Immature natural killer cell (primary cell): ENCODE measurements at regions not wholly inside any gene's neighbourhood (a gene's known extent, or its start where the extent isn't known, plus 50 kb on each side); places are given as distances from the start of the nearest gene placed in this dataset.

Experiments used
- DNase-seq, 3 donors: peaks; one replicate each; pipeline ENCODE4 v3.0.0; 2022; ENCODE audit warnings: mixed read lengths in 1 of 3
- H3K27ac Mint-ChIP-seq, 6 donors: one replicate each; pipeline ENCODE4 v1.8.0; 2020; ENCODE audit warnings: mixed read lengths in 6 of 6, mild to moderate bottlenecking in 5 of 6, inconsistent platforms in 4 of 6, moderate library complexity in 3 of 6
- H3K27me3 Mint-ChIP-seq, 3 donors: one replicate each; pipeline ENCODE4 v1.8.0; 2020 to 2021; ENCODE audit warnings: low read depth in 3 of 3, mild to moderate bottlenecking in 3 of 3, mixed read lengths in 3 of 3, moderate library complexity in 3 of 3, inconsistent platforms in 1 of 3
- H3K36me3 Mint-ChIP-seq, 3 donors: one replicate each; pipeline ENCODE4 v1.8.0; 2020; ENCODE audit warnings: mixed read lengths in 3 of 3, inconsistent platforms in 2 of 3, mild to moderate bottlenecking in 2 of 3
- H3K4me1 Mint-ChIP-seq, 2 donors: one replicate each; pipeline ENCODE4 v1.8.0; 2020; ENCODE audit warnings: inconsistent platforms in 2 of 2, mild to moderate bottlenecking in 2 of 2, mixed read lengths in 2 of 2, moderate library complexity in 1 of 2
- H3K4me3 Mint-ChIP-seq, 5 donors: one replicate each; pipeline ENCODE4 v1.8.0; 2020; ENCODE audit warnings: mild to moderate bottlenecking in 5 of 5, mixed read lengths in 5 of 5, inconsistent platforms in 3 of 5, moderate library complexity in 3 of 5
- H3K9me3 Mint-ChIP-seq, 6 donors: one replicate each; pipeline ENCODE4 v1.8.0; 2020; ENCODE audit warnings: mild to moderate bottlenecking in 6 of 6, mixed read lengths in 6 of 6, inconsistent platforms in 4 of 6, moderate library complexity in 3 of 6

DNA sequence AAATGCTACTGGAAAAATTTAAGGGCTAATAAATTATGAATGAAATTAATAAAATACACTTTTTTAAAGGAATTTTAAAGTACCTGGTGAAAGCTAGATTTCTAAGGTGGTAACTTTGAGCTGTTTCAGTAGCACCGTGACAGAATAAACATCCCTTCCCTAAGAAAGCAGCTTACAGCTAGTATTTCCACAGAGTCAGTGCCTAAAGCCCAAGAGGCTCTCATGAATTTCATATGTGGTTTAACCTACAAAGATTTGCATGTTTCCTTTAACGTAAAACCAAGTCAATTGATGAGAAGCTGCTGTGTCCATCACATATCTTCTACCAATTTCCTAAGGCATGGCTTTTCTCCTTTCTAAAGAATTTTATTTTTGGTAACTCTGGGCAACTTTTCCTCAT lies 56.8 kb downstream of the IFNG start:
- DNase-seq: no peak
- Mint-ChIP-seq H3K4me3 (no peak overlapping the region), H3K4me1 (no peaks in the 10 kb centered on the region), H3K27me3 (peaks cover 0 to 3% (median 0%) of the 10 kb centered on the region in 3 donors), H3K9me3 (no peaks in the 10 kb centered on the region), H3K36me3 (no peaks in the 10 kb centered on the region), H3K27ac (no peak overlapping the region)

DNA sequence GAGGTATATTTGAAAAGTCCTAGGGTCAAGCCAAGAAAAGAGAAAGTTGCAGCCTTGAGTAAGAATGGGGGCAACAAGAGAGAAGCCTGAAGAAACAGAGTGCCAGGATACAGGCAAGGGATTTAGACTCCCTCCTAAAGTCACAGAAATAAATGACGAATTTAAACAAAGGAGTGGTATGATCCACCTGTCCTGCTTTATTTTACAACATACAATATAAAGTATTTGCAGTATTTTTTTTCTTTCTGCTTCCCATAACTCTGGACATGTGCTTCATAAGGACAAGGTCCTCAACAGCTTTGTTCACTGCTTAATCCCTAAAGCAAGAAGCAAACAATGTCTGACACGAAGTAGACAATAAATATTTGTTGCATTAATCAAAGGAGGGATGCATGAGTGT lies 57.4 kb downstream of the IFNG start:
- H3K9me3 Mint-ChIP-seq: no peaks in the 10 kb centered on the region
- no peak for DNase-seq
- H3K4me3 Mint-ChIP-seq: no peak overlapping the region
- H3K36me3 Mint-ChIP-seq: no peaks in the 10 kb centered on the region
- H3K4me1 Mint-ChIP-seq: no peaks in the 10 kb centered on the region
- peaks cover 0 to 3% (median 0%) of the 10 kb centered on the region in 3 donors for H3K27me3 Mint-ChIP-seq
- H3K27ac Mint-ChIP-seq: no peak overlapping the region

DNA sequence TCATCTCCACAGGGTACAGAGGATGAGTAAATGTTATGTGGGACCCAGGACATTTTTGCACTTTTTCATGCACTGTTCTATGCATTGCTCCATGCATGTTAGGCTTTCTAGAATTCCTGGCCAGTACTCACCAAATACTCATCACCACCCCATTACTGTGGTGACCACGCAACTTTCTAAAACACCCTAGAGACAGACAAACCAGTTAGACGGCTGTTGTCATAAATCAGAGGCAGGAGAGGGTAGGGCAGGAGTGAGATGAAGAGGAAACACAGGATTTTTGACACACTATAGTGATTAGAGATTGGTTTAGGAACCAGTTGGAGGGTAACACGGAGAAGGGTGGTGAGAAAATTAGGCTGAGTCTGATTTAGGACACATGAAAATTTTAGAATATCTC lies 59.3 kb downstream of the IFNG start:
- Mint-ChIP-seq H3K9me3 (no peaks in the 10 kb centered on the region), H3K4me3 (no peak overlapping the region), H3K4me1 (peaks cover 3 to 4% of the 10 kb centered on the region in 2 donors), H3K27ac (no peak overlapping the region), H3K36me3 (peaks cover 0 to 4% (median 0%) of the 10 kb centered on the region in 3 donors), H3K27me3 (peaks cover 0 to 3% (median 0%) of the 10 kb centered on the region in 3 donors)
- DNase-seq: no peak

DNA sequence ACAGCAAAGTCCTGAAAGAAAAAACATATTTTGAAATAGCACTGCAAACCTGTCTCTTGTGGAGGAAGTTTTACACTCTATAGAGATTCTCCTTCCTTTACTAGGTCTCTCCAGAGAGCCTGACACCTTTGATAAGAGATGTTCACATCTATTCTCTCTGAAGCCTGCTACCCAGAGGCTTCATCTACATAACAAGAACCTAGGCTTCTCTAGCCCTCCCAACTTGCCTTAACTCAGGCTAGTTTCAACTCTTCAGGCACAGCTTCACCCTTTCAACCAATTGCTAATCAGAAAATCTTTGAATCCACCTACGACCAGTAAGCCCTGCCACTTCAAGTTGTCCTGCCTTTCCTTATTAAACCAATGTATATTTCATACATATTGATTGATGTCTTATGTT lies 60.6 kb downstream of the IFNG start:
- no peaks in the 10 kb centered on the region for H3K9me3 Mint-ChIP-seq
- no peak overlapping the region for H3K27ac Mint-ChIP-seq
- H3K36me3 Mint-ChIP-seq: peaks cover 0 to 4% (median 0%) of the 10 kb centered on the region in 3 donors
- H3K4me3 Mint-ChIP-seq: no peak overlapping the region
- H3K27me3 Mint-ChIP-seq: peaks cover 0 to 3% (median 0%) of the 10 kb centered on the region in 3 donors
- H3K4me1 Mint-ChIP-seq: peaks cover 16 to 17% of the 10 kb centered on the region in 2 donors
- no peak for DNase-seq

DNA sequence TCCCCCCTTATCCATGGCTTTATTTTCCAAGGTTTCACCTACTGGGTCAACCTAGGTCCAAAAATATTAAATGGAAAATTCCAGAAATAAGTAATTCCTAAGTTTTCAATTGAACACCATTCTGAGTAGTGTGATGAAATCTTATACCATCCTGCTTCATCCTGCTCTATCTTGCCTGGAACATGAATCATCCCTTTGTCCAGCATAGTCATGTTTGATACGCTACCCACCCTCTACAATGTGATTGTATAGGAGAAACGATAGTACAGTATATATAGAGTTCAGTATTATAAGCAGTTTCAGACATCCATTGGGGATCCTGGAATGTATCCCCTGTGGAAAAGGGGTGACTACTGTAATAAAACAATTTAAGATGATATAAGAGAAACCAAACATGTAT lies 62.2 kb downstream of the IFNG start:
- H3K27me3 Mint-ChIP-seq: peaks cover 0 to 3% (median 0%) of the 10 kb centered on the region in 3 donors
- H3K27ac Mint-ChIP-seq: no peak overlapping the region
- peaks cover 0 to 4% (median 0%) of the 10 kb centered on the region in 3 donors for H3K36me3 Mint-ChIP-seq
- DNase-seq: no peak
- no peaks in the 10 kb centered on the region for H3K9me3 Mint-ChIP-seq
- no peak overlapping the region for H3K4me3 Mint-ChIP-seq
- H3K4me1 Mint-ChIP-seq: peaks cover 31% of the 10 kb centered on the region in 2 donors

DNA sequence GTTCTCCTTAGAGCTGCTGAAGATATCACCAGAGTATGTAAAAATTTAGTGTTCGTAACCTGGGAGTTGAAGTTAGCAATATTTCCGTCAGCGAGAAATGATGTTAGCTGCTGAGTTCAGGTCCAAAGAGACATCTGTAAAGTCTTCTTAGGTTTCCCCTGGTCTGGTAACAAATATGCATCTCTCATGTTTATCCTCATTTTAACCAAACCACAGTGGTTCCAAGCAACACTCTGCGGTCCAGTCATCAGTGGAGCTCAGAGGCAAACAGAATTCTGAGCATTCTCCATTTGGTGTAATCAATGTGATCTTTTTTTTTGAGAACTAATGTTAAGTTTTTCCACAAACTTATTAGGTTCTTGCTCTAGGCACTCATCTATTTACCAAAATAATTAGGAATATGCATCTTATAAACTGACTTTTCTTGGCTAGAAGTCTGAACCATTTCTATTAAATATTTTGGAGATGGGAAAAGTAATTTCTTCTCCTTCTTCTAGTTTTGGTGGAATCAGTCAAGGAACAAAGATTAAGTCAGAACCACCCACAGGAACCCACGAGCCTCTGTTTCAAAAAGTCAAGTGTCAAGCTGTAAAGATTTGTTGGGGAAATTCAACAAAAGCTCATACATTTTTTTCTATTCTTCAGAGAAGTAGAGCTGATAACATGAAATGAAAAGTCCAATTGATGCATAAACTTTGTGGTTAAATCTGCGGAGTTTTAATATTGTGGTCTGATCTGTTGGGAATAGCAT lies 64.7 kb downstream of the IFNG start:
- DNase-seq: peak in 1 of 3 donors; percentile 10
- Mint-ChIP-seq H3K4me1 (peaks cover 31 to 34% of the 10 kb centered on the region in 2 donors), H3K27ac (peak overlapping the region; percentile 67 to 89 (median 80)), H3K9me3 (peaks cover 0 to 5% (median under 1%) of the 10 kb centered on the region in 6 donors), H3K27me3 (no peaks in the 10 kb centered on the region), H3K4me3 (peak overlapping the region; percentile 52 to 61 (median 61)), H3K36me3 (peaks cover 6 to 7% (median 6%) of the 10 kb centered on the region in 3 donors)

DNA sequence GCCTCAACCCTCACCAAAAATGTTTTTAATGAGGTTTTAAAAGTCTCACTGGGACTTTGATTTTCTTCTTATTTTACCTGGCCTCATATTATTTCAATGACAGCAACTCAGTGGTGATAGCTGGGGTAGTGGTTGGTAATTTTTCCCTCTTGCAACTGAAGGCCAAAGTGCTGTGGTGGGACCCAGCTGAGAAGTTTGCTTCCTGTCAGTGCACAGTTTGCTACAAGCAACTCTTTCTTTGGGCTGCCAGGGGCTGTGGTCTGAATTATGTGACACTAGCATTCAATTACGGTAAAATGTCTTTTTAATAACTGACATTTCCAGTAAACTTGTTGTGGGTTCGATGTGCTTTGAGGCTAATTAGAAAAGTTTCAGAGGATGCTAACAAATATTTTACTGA lies 65.3 kb downstream of the IFNG start:
- H3K27ac Mint-ChIP-seq: peak overlapping the region; percentile 67 to 89 (median 80)
- peaks cover 0 to 2% (median 0%) of the 10 kb centered on the region in 3 donors for H3K27me3 Mint-ChIP-seq
- peak overlapping the region; percentile 52 to 61 (median 61) for H3K4me3 Mint-ChIP-seq
- H3K4me1 Mint-ChIP-seq: peaks cover 31 to 34% of the 10 kb centered on the region in 2 donors
- DNase-seq: peak in 2 of 3 donors; percentile 26 to 28
- H3K9me3 Mint-ChIP-seq: peaks cover 0 to 12% (median 4%) of the 10 kb centered on the region in 6 donors
- H3K36me3 Mint-ChIP-seq: peaks cover 9 to 13% (median 12%) of the 10 kb centered on the region in 3 donors

DNA sequence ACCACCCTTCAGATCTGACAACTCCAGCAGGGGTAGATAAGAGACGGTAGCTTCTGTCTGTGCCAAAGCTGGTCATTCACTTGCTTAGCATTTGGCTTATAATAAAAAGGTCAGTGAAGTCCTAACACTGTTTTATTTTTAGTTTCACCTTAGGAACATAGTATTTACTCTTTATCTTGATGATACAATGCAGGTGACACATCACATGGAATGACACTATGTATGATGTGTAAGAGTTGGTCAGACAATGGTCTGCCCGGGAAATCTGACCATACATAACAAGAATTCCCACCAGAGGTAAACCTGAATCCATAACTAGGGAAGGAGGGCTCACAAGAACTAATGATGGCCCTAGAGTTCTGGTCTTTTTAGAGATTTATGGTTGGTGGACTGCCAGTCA lies 66.6 kb downstream of the IFNG start:
- no peak for DNase-seq
- Mint-ChIP-seq H3K27ac (peak overlapping the region in 5 of 6 donors; percentile 67 to 81 (median 70)), H3K9me3 (peaks cover 0 to 16% (median 6%) of the 10 kb centered on the region in 6 donors), H3K36me3 (peaks cover 12 to 16% (median 14%) of the 10 kb centered on the region in 3 donors), H3K4me3 (no peak overlapping the region), H3K27me3 (peaks cover 0 to 2% (median 0%) of the 10 kb centered on the region in 3 donors), H3K4me1 (peaks cover 31 to 34% of the 10 kb centered on the region in 2 donors)

DNA sequence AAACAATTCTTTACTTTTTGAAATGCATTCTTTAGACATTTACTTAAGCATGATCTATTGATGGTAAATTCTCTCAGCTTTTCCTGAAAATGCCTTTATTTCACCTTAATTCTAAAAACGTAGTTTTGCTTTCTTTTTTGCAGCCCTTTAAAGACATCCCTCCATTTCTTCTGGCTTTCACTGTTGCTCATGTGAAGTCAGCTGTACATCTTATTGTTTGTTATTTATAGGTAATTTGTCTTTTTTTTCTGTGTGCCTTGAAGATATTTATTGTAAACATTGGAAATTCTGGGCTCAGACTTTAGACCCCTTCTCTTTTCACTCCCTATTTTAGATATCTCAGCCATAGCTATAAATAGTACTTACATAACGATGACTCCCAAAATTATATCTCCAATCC lies 70.4 kb downstream of the IFNG start:
- H3K4me1 Mint-ChIP-seq: peaks cover 16 to 20% of the 10 kb centered on the region in 2 donors
- H3K36me3 Mint-ChIP-seq: peaks cover 12 to 18% (median 14%) of the 10 kb centered on the region in 3 donors
- no peak for DNase-seq
- peaks cover 0 to 4% (median 0%) of the 10 kb centered on the region in 3 donors for H3K27me3 Mint-ChIP-seq
- H3K9me3 Mint-ChIP-seq: peaks cover 0 to 21% (median 8%) of the 10 kb centered on the region in 6 donors
- H3K27ac Mint-ChIP-seq: no peak overlapping the region
- H3K4me3 Mint-ChIP-seq: no peak overlapping the region

DNA sequence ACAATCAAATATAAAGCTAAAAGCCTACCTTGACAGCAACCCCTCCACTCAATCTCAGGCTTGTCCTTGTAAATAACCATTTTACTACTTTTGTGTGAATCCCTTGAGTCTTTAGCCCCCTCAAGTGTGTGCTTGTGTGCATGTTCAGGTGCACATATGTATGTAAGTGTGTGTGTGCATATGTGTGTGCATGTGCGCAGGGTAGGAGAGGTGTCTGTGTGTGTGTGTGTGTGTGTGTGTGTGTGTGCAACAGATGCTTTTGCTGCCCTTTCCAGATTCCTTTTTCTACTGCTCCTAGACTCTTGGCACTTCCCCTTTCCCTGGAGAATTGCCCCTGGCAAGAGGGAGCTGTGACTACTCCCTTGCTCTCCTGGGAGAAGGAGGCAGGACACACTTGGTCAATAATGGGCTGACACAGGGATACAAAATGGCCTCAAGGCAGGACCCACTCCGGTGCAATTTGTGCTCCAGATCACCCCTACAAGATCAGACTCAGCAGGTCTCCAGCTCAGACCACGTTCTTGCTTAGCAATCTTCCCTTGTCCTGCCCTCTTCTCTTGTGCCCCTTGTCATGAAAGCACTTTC lies 73.4 kb downstream of the IFNG start:
- Mint-ChIP-seq H3K4me1 (peaks cover 12 to 14% of the 10 kb centered on the region in 2 donors), H3K27ac (no peak overlapping the region), H3K27me3 (peaks cover 0 to 4% (median 0%) of the 10 kb centered on the region in 3 donors), H3K36me3 (peaks cover 12 to 23% (median 21%) of the 10 kb centered on the region in 3 donors), H3K4me3 (no peak overlapping the region), H3K9me3 (peaks cover 3 to 38% (median 9%) of the 10 kb centered on the region in 6 donors)
- no peak for DNase-seq

DNA sequence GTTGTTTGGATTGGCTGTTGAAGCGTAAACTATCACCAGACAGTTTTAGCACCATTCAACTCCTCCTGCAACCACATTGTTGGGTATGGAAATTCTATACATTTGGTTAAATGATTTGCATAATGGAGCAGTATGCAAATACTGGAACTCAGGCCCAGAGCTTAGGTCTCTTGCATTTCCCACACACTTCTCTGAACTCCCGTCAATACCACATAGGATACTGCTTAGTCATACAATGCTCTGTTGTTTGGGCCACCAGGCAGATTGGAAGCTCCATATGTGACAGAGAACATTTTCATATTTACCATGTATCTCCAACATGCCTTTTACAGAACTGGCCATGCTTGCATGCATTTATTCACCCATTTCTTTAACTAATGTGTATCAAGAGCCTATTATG lies 78.0 kb downstream of the IFNG start:
- Mint-ChIP-seq H3K9me3 (peaks cover 2 to 22% (median 5%) of the 10 kb centered on the region in 6 donors), H3K27ac (no peak overlapping the region)

DNA sequence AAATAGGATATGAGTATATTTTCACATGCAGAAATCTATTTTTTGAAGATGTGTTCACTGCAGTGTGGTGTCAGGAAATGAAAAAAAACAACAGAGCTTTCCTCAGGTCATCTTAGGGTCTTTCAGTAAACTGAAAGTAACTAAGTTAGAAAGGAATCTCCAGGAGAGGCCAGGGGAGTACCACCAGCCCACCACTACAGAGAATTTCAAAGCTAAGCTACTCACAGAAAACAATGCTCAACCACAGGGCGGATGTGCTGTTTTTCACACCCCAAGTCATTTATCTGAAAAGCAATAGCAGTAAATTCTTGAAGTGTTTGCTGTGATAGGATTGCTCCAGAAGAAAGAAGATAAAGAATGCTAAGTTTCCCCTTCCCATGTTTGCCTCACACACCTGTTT lies 79.0 kb downstream of the IFNG start:
- H3K27me3 Mint-ChIP-seq: peaks cover 0 to 3% (median 2%) of the 10 kb centered on the region in 3 donors
- peak overlapping the region; percentile 69 to 76 (median 72) for H3K4me3 Mint-ChIP-seq
- peaks cover 41 to 61% of the 10 kb centered on the region in 2 donors for H3K4me1 Mint-ChIP-seq
- H3K27ac Mint-ChIP-seq: peak overlapping the region; percentile 17 to 83 (median 63)
- H3K9me3 Mint-ChIP-seq: peaks cover 2 to 22% (median 5%) of the 10 kb centered on the region in 6 donors
- H3K36me3 Mint-ChIP-seq: peaks cover 0 to 15% (median 10%) of the 10 kb centered on the region in 3 donors
- DNase-seq: peak; percentile 68 to 72 (median 69)

More for the DNA sequence above, 78.0 kb downstream of the IFNG start:
- peaks cover 0 to 14% (median 10%) of the 10 kb centered on the region in 3 donors for H3K36me3 Mint-ChIP-seq
- H3K27me3 Mint-ChIP-seq: peaks cover 0 to 3% (median 2%) of the 10 kb centered on the region in 3 donors
- H3K4me3 Mint-ChIP-seq: peak overlapping the region in 2 of 5 donors; percentile 6 to 11
- H3K4me1 Mint-ChIP-seq: peaks cover 41 to 60% of the 10 kb centered on the region in 2 donors
- DNase-seq: no peak

DNA sequence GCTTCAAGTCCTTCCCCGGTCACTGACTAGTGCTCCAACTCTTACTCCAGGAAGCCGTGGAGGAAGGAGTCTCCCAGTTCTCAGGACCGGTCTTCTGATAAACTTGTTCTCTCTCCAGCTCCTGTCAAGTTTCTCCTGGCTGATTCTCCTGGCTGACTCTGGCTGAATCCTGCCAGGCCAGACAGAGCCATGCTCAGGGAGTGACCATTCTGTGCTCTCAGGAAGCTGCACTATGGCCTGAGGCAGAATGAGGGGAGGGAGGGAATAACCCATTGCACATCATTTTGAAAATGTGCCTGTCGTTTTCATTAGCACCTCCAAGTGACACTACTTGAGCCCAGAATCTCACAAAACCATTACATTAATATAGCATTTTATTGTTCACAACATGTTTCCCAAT lies 80.8 kb downstream of the IFNG start:
- peaks cover 0 to 14% (median 4%) of the 10 kb centered on the region in 6 donors for H3K9me3 Mint-ChIP-seq
- H3K27me3 Mint-ChIP-seq: peaks cover 0 to 3% (median 0%) of the 10 kb centered on the region in 3 donors
- DNase-seq: no peak
- H3K27ac Mint-ChIP-seq: peak overlapping the region in 2 of 6 donors; percentile 17 to 41
- peaks cover 0 to 10% (median 7%) of the 10 kb centered on the region in 3 donors for H3K36me3 Mint-ChIP-seq
- peaks cover 41 to 61% of the 10 kb centered on the region in 2 donors for H3K4me1 Mint-ChIP-seq
- H3K4me3 Mint-ChIP-seq: peak overlapping the region in 1 of 5 donors; percentile 36

DNA sequence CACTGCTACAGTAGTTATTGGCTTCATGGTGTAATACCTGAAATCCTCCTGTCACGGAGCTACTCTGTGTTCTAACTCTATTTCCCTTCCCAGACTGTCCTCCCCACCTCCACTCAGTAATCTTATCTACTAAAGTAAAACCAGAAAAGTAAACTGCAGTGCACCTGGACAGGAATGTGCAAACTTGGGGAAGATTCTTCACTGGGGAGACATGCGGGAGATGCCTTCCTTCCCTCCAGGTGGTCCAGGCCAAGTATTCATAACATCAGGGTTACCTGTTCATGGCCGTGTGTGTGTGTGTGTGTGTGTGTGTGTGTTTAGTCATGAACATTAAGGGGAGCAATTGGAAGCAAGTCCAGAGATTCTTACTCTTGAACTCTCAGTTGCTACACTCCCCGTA lies 84.1 kb downstream of the IFNG start:
- Mint-ChIP-seq H3K9me3 (peaks cover 0 to 2% (median 0%) of the 10 kb centered on the region in 6 donors), H3K4me1 (peaks cover 23 to 42% of the 10 kb centered on the region in 2 donors), H3K27me3 (peaks cover 0 to 1% (median 0%) of the 10 kb centered on the region in 3 donors), H3K4me3 (no peak overlapping the region), H3K36me3 (peaks cover 0 to 4% (median 4%) of the 10 kb centered on the region in 3 donors), H3K27ac (peak overlapping the region in 1 of 6 donors; percentile 29)
- no peak for DNase-seq
